Peyer's patch (tissue), 4 donors: ENCODE measurements at regions not wholly inside any gene's neighbourhood (a gene's known extent, or its start where the extent isn't known, plus 50 kb on each side); places are given as distances from the start of the nearest gene placed in this dataset.

Experiments used
- DNase-seq, 3 donors: peaks; one replicate each; pipeline ENCODE4 v3.0.0-alpha.2; 2017 to 2019
- H3K27ac ChIP-seq, 4 donors: fragments of 200-600 bp; sonication (generic); one replicate each; pipeline ENCODE4 v1.5.1; 2016 to 2019
- H3K27me3 ChIP-seq, 2 donors: fragments of 200-600 bp; sonication (generic); one replicate each; pipeline ENCODE4 v1.5.1; 2019
- H3K36me3 ChIP-seq, 3 donors: fragments of 200-600 bp; sonication (generic); one replicate each; pipeline ENCODE4 v1.5.1; 2016 to 2019
- H3K4me1 ChIP-seq, 4 donors: fragments of 200-600 bp; sonication (generic); one replicate each; pipeline ENCODE4 v1.5.1; 2016 to 2019
- H3K4me3 ChIP-seq, 4 donors: fragments of 200-600 bp; sonication (generic); 1 replicate in 3 of 4; 2 replicates in 1 of 4; pipeline ENCODE4 v1.5.1; 2016 to 2019; ENCODE audit warnings: mild to moderate bottlenecking in 1 of 4
- H3K9me3 ChIP-seq, 4 donors: fragments of 200-600 bp; sonication (generic); one replicate each; pipeline ENCODE4 v1.5.1; 2016 to 2019; ENCODE audit warnings: mild to moderate bottlenecking in 1 of 4
- CTCF ChIP-seq, 6 experiments: fragments of 450-650 bp in 4 of 6; fragments of 200-600 bp in 2 of 6; sonication (generic) in 1 of 6; IDR thresholded peaks; one replicate each; pipeline ENCODE4 v1.5.1; 2017 to 2019; ENCODE audit warnings: antibody characterized with exemption in 6 of 6, mild to moderate bottlenecking in 3 of 6, moderate library complexity in 1 of 6
- POLR2A ChIP-seq, 2 donors: fragments of 450-650 bp; IDR thresholded peaks; one replicate each; pipeline ENCODE4 v1.5.1; 2017; ENCODE audit warnings: antibody characterized with exemption in 2 of 2, mild to moderate bottlenecking in 2 of 2, moderate library complexity in 2 of 2

GRCh38 chr11:100585728-100586127 is 101.4 kb upstream of the ARHGAP42 start:
- no peaks in the 10 kb centered on the region for H3K9me3 ChIP-seq
- no peaks in the 10 kb centered on the region for H3K36me3 ChIP-seq
- H3K4me3 ChIP-seq = no peak overlapping the region
- H3K4me1 ChIP-seq = no peaks in the 10 kb centered on the region
- TF ChIP-seq CTCF (IDR thresholded peaks at IDR 0.05) = no peak
- TF ChIP-seq POLR2A (IDR thresholded peaks at IDR 0.05) = no peak
- no peaks in the 10 kb centered on the region for H3K27me3 ChIP-seq
- H3K27ac ChIP-seq = peak overlapping the region in 2 of 4 donors; percentile 19 to 52
- no peak for DNase-seq

- Histone ChIP-seq H3K4me3 (no peak overlapping the region), H3K9me3 (no peaks in the 10 kb centered on the region), H3K27ac (peak overlapping the region in 1 of 4 donors; percentile 19), H3K36me3 (no peaks in the 10 kb centered on the region), H3K4me1 (no peaks in the 10 kb centered on the region), H3K27me3 (no peaks in the 10 kb centered on the region)
- no peak for DNase-seq
- TF ChIP-seq CTCF (IDR thresholded peaks at IDR 0.05) (no peak), POLR2A (IDR thresholded peaks at IDR 0.05) (no peak)
Measured at GRCh38 chr11:100586361-100587101, 100.6 kb upstream of the ARHGAP42 start.

GRCh38 chr11:100592619-100593260 is 94.3 kb upstream of the ARHGAP42 start:
- no peak for DNase-seq

GRCh38 chr11:100593291-100593690 is 93.8 kb upstream of the ARHGAP42 start:
- TF ChIP-seq POLR2A (IDR thresholded peaks at IDR 0.05) (no peak), CTCF (IDR thresholded peaks at IDR 0.05) (no peak)
- no peak for DNase-seq
- peak overlapping the region in 2 of 4 donors; percentile 33 to 40 for H3K27ac ChIP-seq
- no peaks in the 10 kb centered on the region for H3K27me3 ChIP-seq
- H3K4me3 ChIP-seq = no peak overlapping the region
- no peaks in the 10 kb centered on the region for H3K4me1 ChIP-seq
- no peaks in the 10 kb centered on the region for H3K9me3 ChIP-seq
- H3K36me3 ChIP-seq = no peaks in the 10 kb centered on the region

More at GRCh38 chr11:100592619-100593260, 94.3 kb upstream of the ARHGAP42 start:
- Histone ChIP-seq H3K4me1 (no peaks in the 10 kb centered on the region), H3K27ac (peak overlapping the region in 2 of 4 donors; percentile 34 to 40), H3K9me3 (no peaks in the 10 kb centered on the region), H3K36me3 (no peaks in the 10 kb centered on the region), H3K27me3 (no peaks in the 10 kb centered on the region), H3K4me3 (no peak overlapping the region)
- TF ChIP-seq CTCF (IDR thresholded peaks at IDR 0.05) (no peak), POLR2A (IDR thresholded peaks at IDR 0.05) (no peak)

- DNase-seq = no peak
- TF ChIP-seq CTCF (IDR thresholded peaks at IDR 0.05) (no peak), POLR2A (IDR thresholded peaks at IDR 0.05) (no peak)
- Histone ChIP-seq H3K36me3 (no peaks in the 10 kb centered on the region), H3K27me3 (no peaks in the 10 kb centered on the region), H3K27ac (no peak overlapping the region), H3K9me3 (no peaks in the 10 kb centered on the region), H3K4me1 (no peaks in the 10 kb centered on the region), H3K4me3 (no peak overlapping the region)
Measured at GRCh38 chr11:100594320-100594719, 92.8 kb upstream of the ARHGAP42 start.
